ENCODE measurements at regions not wholly inside any gene's neighbourhood (a gene's known extent, or its start where the extent isn't known, plus 50 kb on each side); places are given as distances from the start of the nearest gene placed in this dataset.

GRCh38 chr10:69740126-69740525, 61.6 kb upstream of the COL13A1 start:
- TF ChIP-seq SP1 (CRISPR knock-in tag; IDR thresholded peaks at IDR 0.05): no peak
- TF ChIP-seq MAX (CRISPR knock-in tag; IDR thresholded peaks at IDR 0.05): no peak

Measured in K562 (cell line).